HG03565 (cell line): ENCODE measurements at regions not wholly inside any gene's neighbourhood (a gene's known extent, or its start where the extent isn't known, plus 50 kb on each side); places are given as distances from the start of the nearest gene placed in this dataset.
A peak's percentile ranks its signal among the peaks of the same experiment; 100 is the strongest.
"Not testable (repeated sequence)": the region's sequence is repeated elsewhere in the genome, so short reads cannot be mapped to it uniquely, and the experiment has no call there.

Source experiments
- ATAC-seq: cut with Tn5 transposase; IDR thresholded peaks from one replicate; pipeline ENCODE4 v1.9.1; 2021; ENCODE audit warnings: mild to moderate bottlenecking, moderate library complexity; ENCODE audit not compliant: unreplicated experiment

GRCh38 chr10:77740396-77740795 is 102.8 kb upstream of the KCNMA1 start:
- ATAC-seq: not testable (repeated sequence)

- ATAC-seq: no peak
Measured at GRCh38 chr10:77738496-77739158, 101.0 kb upstream of the KCNMA1 start.

DNA sequence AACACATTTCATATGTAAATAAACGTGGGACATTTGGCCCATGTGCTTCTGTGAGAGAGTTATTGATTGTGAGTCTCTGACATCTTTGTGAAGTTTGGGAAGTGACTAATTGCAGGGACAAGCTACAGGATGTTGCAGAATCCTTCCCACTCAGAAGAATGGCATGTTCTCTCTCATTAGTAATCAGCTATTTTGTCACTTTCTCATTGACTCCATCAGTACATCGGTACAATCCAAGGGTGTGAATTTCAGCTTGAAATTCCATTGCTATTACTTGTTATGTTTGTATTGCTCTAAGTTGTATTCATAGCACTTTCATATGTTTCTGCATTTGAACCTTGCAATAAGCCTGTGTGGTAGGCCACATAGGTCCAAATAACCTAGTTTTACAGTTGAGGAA is 100.0 kb upstream of the KCNMA1 start:
- ATAC-seq: no peak

- not testable (repeated sequence) for ATAC-seq
Measured at GRCh38 chr10:77735136-77735535, 97.5 kb upstream of the KCNMA1 start.

DNA sequence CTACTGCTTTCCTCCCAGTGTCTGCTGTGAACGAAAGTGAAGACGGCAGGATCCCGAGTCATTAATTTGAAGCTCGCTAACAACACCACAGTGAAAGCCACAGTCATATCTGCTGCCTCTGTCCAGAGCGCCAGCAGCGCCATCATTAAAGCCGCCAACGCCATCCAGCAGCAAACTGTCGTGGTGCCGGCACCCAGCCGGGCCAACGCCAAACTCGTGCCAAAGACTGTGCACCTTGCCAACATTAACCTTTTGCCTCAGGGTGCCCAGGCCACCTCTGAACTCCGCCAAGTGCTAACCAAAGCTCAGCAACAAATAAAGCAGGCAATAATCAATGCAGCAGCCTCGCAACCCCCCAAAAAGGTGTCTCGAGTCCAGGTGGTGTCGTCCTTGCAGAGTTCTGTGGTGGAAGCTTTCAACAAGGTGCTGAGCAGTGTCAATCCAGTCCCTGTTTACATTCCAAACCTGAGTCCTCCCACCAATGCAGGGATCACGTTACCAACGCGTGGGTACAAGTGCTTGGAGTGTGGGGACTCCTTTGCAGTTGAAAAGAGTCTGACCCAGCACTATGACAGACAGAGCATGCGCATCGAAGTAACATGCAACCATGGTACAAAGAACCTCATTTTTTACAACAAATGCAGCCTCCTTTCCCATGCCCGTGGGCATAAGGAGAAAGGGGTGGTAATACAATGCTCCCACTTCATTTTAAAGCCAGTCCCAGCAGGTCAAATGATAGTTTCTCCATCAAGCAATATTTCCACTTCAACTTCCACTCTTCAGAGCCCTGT is 94.8 kb upstream of the KCNMA1 start:
- ATAC-seq: no peak

GRCh38 chr10:77727481-77727880 is 89.9 kb upstream of the KCNMA1 start:
- ATAC-seq: no peak

DNA sequence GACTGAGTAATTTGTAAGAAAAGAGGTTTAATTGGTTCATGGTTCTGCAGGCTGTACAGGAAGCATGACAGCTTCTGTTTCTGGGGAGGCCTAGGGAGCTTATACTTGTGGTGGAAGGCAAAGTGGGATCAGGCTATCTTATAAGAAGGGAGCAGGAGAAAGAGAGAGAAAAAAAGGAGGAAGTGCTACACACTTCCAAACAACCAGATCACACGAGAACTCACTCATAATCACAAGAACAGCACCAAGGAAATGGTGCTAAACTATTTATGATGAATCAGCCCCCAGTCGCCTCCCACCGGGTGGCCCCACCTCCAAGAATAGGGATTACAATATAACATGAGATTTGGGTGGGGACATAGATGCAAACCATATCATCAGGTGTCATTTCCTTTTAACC is 89.1 kb upstream of the KCNMA1 start:
- no peak for ATAC-seq

DNA sequence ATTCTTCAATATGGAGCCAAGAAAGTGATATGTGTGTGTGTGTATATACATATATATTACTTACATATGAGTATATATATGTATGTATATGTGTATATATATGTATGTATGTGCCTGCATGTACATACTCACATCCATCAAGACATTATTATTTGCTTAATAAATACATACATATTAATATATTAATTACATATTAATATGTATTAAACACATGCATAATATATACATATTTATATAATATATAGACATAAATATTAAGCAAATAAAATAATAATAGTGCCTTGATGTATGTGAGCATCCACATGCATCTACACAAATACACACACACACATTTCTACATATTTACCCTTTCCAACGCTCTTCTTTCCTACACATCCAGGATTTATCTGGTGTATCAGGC is 88.7 kb upstream of the KCNMA1 start:
- no peak for ATAC-seq

DNA sequence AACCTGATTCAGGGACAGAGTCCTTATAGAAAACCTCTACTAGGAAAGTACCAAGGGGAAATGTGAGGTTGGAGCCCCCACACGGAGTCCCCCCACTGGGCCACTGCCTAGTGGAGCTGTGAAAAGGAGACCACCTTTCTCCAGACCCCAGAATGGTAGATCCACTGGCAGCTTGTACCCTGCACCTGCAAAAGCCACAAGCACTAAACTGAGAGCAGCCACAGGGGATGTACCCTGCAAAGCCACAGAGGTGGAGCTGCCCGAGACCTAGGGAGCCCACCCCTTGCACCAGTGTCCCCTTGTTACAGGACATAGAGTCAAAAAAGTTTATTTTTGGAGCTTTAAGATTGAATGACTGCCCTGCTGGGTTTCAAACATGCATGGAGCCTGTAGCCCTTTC is 87.2 kb upstream of the KCNMA1 start:
- no peak for ATAC-seq

GRCh38 chr10:77723376-77723775 is 85.8 kb upstream of the KCNMA1 start:
- no peak for ATAC-seq

- ATAC-seq: not testable (repeated sequence)
Measured at GRCh38 chr10:77722956-77723355, 85.3 kb upstream of the KCNMA1 start.

- ATAC-seq: no peak
Measured at GRCh38 chr10:77721815-77722214, 84.2 kb upstream of the KCNMA1 start.

- ATAC-seq: no peak
Measured at GRCh38 chr10:77718957-77719356, 81.3 kb upstream of the KCNMA1 start.

DNA sequence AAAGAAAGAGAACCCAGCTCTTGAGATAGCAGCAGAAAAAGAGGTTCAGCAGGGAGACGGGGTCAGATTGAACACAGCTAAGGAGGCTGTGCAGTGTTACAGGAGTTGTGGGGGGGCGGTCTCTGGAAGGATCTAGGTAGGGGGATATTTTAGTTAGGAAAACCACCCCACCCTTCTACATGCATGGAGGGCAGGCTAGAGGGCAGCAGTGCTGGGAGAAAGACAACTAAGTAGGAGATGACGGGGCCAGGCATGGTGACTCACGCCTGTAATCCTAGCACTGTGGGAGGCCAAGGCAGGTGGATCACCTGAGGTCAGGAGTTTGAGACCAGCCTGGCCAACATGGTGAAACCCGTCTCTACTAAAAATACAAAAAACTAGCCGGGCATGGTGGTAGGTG is 80.7 kb upstream of the KCNMA1 start:
- not testable (repeated sequence) for ATAC-seq

DNA sequence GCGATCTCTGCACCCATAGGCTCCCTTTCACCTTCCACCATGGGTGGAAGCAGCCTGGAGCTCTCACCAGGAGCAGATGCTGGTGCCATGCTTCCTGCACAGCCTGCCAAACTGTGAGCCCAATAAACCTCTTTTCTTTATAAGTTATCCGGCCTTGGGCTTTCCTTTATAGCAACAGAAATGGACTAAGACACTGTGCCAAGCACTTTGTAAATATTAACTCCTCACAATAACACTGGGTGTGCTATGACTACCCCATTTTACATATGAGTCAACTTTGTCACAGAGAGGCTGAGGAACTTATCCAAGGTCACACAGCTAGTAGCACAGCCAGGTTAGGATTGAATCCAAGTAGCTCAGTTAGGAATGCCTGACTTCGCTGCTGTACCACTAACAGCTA is 79.7 kb upstream of the KCNMA1 start:
- no peak for ATAC-seq

DNA sequence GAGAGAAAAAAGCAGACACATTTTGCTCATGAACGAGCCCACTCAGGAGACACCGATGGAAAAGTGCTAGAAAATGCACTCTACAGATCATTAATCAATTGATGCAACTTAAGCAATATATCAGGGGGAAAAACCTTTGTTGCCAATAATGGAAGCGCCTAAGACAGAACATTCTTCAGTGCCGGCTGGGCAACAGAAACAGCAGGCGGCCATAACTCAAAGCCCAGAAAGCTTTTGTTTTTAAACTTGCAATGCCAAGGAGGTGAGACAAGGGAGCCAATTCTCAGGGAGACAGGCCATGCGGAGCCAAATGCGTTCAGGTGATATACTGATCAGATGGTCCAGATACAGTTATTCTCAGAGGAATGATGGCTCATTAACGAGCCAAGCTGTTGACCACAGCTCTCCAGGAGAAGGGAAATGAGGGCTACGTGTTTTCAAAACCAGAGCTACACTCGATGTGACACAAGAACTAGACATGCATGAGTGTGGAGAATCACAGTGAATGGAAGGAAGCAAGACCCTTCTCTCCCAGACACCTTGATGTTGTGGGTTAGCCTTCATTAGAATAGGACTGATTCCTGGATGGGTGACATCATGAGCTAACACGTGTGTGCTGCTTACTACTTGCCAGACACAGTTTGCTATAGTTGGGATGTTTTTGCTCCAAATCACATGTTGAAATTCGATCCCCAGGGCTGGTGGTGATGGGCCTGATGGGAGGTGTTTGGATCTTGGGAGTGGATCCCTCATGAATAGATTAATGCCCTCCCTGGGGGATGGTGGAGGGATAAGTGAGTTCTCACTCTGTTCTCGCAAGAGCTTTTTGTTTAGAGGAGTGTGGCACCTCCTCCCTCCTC is 79.1 kb upstream of the KCNMA1 start:
- ATAC-seq: no peak

DNA sequence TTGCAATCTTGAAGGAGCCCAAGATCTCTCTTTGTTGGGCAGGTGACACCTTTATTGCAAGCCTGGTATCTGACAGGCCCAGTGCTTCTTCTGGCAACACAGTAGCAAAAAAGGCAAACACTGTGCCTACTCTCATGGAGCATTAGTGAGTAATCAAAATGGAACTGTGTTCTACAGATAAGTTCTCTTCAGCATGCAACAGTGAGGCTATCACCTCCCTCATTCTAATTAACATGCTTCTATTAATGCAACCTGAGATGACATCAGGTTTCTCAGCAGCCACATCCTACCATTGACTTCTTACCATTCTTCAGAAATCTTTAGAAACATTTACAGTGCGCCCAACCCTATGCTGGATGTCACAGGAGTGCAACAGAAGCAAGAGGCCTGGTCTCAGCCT is 77.9 kb upstream of the KCNMA1 start:
- ATAC-seq: no peak

- ATAC-seq: no peak
Measured at GRCh38 chr10:77715088-77715487, 77.5 kb upstream of the KCNMA1 start.

DNA sequence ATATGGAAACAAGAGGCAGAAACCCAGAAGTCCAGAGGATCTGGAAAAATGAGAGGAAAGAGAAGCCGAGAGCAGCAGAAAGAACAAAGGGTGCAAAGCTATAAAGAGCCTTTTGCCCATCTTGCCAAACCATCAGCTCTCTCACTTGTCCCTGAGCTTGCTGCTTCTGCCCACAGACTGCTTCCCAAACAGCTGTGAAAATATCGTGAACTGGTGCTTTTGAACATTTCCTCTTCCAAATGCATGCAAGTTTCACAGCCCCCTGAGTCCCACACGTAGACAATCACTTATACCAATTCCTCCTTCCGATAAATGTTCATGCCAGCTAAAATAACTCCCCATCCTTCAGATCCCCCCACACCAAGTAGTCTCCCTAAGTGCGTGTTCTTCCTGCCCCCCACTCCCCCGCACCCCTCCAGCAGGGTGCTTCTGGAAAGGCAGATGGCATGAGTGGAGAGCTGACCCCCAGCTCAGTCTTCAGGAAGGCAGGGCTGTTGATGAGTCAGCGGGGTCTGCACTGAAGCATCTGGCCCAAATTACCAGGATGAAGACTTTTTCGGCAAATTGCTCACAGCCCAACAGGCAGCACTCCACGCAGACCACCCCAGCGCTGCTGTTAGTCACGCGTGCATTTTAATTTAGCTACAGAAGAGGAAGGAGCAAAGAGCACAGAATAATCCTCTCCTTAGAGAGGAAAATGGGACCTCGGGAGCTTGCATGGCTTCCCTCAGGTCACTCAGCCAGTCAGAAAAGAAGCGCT is 76.1 kb upstream of the KCNMA1 start:
- ATAC-seq: no peak

- ATAC-seq: no peak
Measured at GRCh38 chr10:77712207-77712606, 74.6 kb upstream of the KCNMA1 start.

- ATAC-seq: peak; percentile 14
Measured at GRCh38 chr10:77711683-77712049, 74.1 kb upstream of the KCNMA1 start.
